AML-193 (cell line): ENCODE measurements at regions not wholly inside any gene's neighbourhood (a gene's known extent, or its start where the extent isn't known, plus 50 kb on each side); places are given as distances from the start of the nearest gene placed in this dataset.
"Not testable (repeated sequence)": the region's sequence is repeated elsewhere in the genome, so short reads cannot be mapped to it uniquely, and the experiment has no call there.

Source experiments
- DNase-seq, 2 experiments: peaks; one replicate each; lab custom pipeline; 2025; lab: John Stamatoyannopoulos, UW

- DNase-seq = no peak
Measured at GRCh38 chr1:119253366-119253765, 112.9 kb upstream of the WARS2 start.

- DNase-seq = no peak
Measured at GRCh38 chr1:119254067-119254720, 113.7 kb upstream of the WARS2 start.

- not testable (repeated sequence) for DNase-seq
Measured at GRCh38 chr1:119256089-119256488, 112.5 kb upstream of the HAO2 start.

GRCh38 chr1:119260506-119260905 is 108.1 kb upstream of the HAO2 start:
- DNase-seq = no peak

- DNase-seq = no peak
Measured at GRCh38 chr1:119266386-119266785, 102.2 kb upstream of the HAO2 start.

- no peak for DNase-seq
Measured at GRCh38 chr1:119266858-119267257, 101.7 kb upstream of the HAO2 start.

GRCh38 chr1:119267288-119267687 is 101.3 kb upstream of the HAO2 start:
- not testable (repeated sequence) for DNase-seq

- no peak for DNase-seq
Measured at GRCh38 chr1:119268879-119269278, 99.7 kb upstream of the HAO2 start.

GRCh38 chr1:119275145-119276134 is 93.1 kb upstream of the HAO2 start:
- DNase-seq = peak; percentile 14 to 22

GRCh38 chr1:119276558-119276957 is 92.0 kb upstream of the HAO2 start:
- DNase-seq = no peak

- DNase-seq = no peak
Measured at GRCh38 chr1:119279456-119280381, 88.9 kb upstream of the HAO2 start.

- no peak for DNase-seq
Measured at GRCh38 chr1:119285482-119285881, 83.1 kb upstream of the HAO2 start.

- DNase-seq = peak; percentile 23 to 27
Measured at GRCh38 chr1:119286587-119287181, 81.9 kb upstream of the HAO2 start.

GRCh38 chr1:119288751-119289150 is 79.8 kb upstream of the HAO2 start:
- no peak for DNase-seq

- DNase-seq = no peak
Measured at GRCh38 chr1:119290297-119290696, 78.3 kb upstream of the HAO2 start.

- no peak for DNase-seq
Measured at GRCh38 chr1:119291611-119292206, 76.9 kb upstream of the HAO2 start.

- no peak for DNase-seq
Measured at GRCh38 chr1:119293797-119294196, 74.8 kb upstream of the HAO2 start.

GRCh38 chr1:119294199-119294598 is 74.4 kb upstream of the HAO2 start:
- DNase-seq = no peak

GRCh38 chr1:119294722-119295121 is 73.9 kb upstream of the HAO2 start:
- no peak for DNase-seq

GRCh38 chr1:119298687-119299303 is 69.8 kb upstream of the HAO2 start:
- no peak for DNase-seq

- no peak for DNase-seq
Measured at GRCh38 chr1:119302011-119302410, 66.6 kb upstream of the HAO2 start.
